GM23338 (cell line): ENCODE measurements at regions not wholly inside any gene's neighbourhood (a gene's known extent, or its start where the extent isn't known, plus 50 kb on each side); places are given as distances from the start of the nearest gene placed in this dataset.
"Not testable (repeated sequence)": the region's sequence is repeated elsewhere in the genome, so short reads cannot be mapped to it uniquely, and the experiment has no call there.

ENCODE experiments used
- CREB1 ChIP-seq: fragments of 250-450 bp; sonication (Bioruptor Pico); IDR thresholded peaks from 2 replicates; pipeline ENCODE4 v1.5.0; 2020; ENCODE audit warnings: low read depth, mild to moderate bottlenecking, moderate library complexity
- CTCF ChIP-seq, 2 experiments: fragments of 200-600 bp in 1 of 2; sonication (generic) in 1 of 2; conservative IDR thresholded peaks; 2 replicates each; pipeline versions ENCODE4 v1.5.1 to v1.6.1; 2016 to 2017; ENCODE audit warnings: antibody characterized with exemption in 2 of 2, low read depth in 2 of 2, mild to moderate bottlenecking in 2 of 2, moderate library complexity in 1 of 2
- ETS1 ChIP-seq: IDR thresholded peaks from 2 replicates; pipeline ENCODE4 v1.6.1; 2016; ENCODE audit warnings: antibody characterized with exemption
- EZH2 ChIP-seq: fragments of 200-600 bp; sonication (generic); IDR thresholded peaks from one replicate; pipeline ENCODE4 v1.8.0; 2017; ENCODE audit warnings: antibody characterized with exemption, mild to moderate bottlenecking, low read depth; ENCODE audit not compliant: unreplicated experiment
- EZH2phosphoT487 ChIP-seq: fragments of 200-600 bp; sonication (generic); IDR thresholded peaks from one replicate; pipeline ENCODE4 v1.8.1; 2018; ENCODE audit warnings: antibody characterized with exemption; ENCODE audit not compliant: unreplicated experiment
- JUNB ChIP-seq: IDR thresholded peaks from one replicate; pipeline ENCODE4 v1.6.1; 2016; ENCODE audit warnings: antibody characterized with exemption; ENCODE audit not compliant: unreplicated experiment
- NANOG ChIP-seq: IDR thresholded peaks from 2 replicates; pipeline ENCODE4 v1.6.1; 2016; ENCODE audit warnings: antibody characterized with exemption, borderline replicate concordance
- POLR2AphosphoS5 ChIP-seq: IDR thresholded peaks from 2 replicates; pipeline ENCODE4 v1.6.1; 2016; ENCODE audit warnings: antibody characterized with exemption, low read depth
- REST ChIP-seq: IDR thresholded peaks from one replicate; pipeline ENCODE4 v1.6.1; 2018; ENCODE audit warnings: antibody characterized with exemption; ENCODE audit not compliant: unreplicated experiment
- STAT1 ChIP-seq: IDR thresholded peaks from one replicate; pipeline ENCODE4 v1.6.1; 2016; ENCODE audit warnings: antibody characterized with exemption; ENCODE audit not compliant: unreplicated experiment
- ZNF114 ChIP-seq: fragments of 250-450 bp; sonication (Bioruptor Pico); IDR thresholded peaks from 2 replicates; pipeline ENCODE4 v1.5.0; 2020; ENCODE audit warnings: mild to moderate bottlenecking, moderate library complexity
- ZNF462 ChIP-seq: fragments of 250-450 bp; sonication (Bioruptor Pico); IDR thresholded peaks from 2 replicates; pipeline ENCODE4 v1.5.0; 2020; ENCODE audit warnings: mild to moderate bottlenecking, moderate library complexity

GRCh38 chr5:26364624-26365023 lies 673.8 kb downstream of the CDH9 start:
- not testable (repeated sequence) for TF ChIP-seq POLR2AphosphoS5; CTCF (conservative IDR thresholded peaks at IDR 0.05; ENCODE audit: low read depth in 2 of 2); EZH2; ETS1; JUNB; EZH2phosphoT487; CREB1 (CRISPR knock-in tag); STAT1; NANOG; REST; ZNF114; ZNF462 (CRISPR knock-in tag)
